GM19395 (cell line): ENCODE measurements at regions not wholly inside any gene's neighbourhood (a gene's known extent, or its start where the extent isn't known, plus 50 kb on each side); places are given as distances from the start of the nearest gene placed in this dataset.
"Not testable (repeated sequence)": the region's sequence is repeated elsewhere in the genome, so short reads cannot be mapped to it uniquely, and the experiment has no call there.

Experiments used
- ATAC-seq: cut with Tn5 transposase; IDR thresholded peaks from one replicate; pipeline ENCODE4 v1.9.1; 2021; ENCODE audit warnings: mild to moderate bottlenecking, moderate library complexity; ENCODE audit not compliant: unreplicated experiment

DNA sequence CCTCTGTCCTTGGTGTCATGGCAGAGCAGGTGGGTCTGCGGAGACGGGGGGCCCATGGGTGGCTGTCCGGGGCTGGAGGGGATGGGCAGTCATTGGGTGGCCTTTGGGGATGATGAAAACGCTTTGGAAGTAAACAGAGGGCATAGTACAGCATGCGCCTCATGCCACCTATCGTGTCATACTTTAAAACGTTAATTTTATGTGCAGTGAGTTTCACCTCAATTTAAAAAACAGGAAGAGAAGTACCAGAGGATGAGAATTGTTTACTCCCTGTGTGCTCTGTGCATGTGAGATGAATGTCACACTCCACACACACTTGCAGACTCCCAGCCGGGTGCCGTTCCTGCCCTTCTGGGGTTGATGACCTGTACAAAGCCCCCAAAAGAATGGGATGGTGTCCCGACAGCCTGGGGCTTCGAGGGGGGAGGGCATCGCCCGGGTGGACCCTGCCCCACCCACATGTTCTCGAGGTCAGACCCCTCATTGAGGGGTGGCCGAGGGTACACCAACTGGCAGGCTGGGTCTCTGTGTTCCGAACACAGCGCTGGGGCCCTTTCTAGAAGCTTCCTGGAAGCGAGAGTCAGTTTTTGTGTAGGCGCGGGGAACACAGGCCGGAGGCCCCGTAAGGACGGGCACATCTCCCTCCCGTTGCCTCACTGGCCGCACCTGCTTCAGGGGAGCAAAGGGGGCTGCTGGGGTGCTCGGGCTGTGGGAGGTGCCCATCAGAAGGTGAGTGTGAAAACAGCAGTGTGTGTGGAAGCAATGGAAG is 153.2 kb downstream of the LAT start:
- not testable (repeated sequence) for ATAC-seq

- ATAC-seq: not testable (repeated sequence)
These were observed 152.6 kb downstream of the LAT start for GRCh38 chr16:29137461-29137860.

DNA sequence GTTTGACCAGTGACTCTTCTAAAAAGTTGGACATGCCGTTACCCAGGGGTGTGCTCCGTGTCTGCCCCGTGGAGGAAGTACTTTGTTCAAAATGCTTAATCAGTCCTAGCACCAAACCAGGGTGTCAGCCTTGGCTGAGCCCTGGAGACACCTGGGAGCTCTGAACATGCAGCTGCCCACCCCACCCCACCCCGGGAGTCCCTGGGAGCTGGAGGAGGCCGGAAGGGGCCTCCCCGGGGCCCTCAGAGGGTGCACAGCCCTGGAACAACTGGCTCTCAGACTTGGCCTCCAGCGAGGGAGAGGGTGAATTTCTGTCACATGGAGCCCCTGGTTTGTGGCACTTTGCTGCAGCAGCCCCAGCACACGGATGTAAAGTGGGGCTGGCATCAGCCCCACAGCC is 152.1 kb downstream of the LAT start:
- ATAC-seq: not testable (repeated sequence)

DNA sequence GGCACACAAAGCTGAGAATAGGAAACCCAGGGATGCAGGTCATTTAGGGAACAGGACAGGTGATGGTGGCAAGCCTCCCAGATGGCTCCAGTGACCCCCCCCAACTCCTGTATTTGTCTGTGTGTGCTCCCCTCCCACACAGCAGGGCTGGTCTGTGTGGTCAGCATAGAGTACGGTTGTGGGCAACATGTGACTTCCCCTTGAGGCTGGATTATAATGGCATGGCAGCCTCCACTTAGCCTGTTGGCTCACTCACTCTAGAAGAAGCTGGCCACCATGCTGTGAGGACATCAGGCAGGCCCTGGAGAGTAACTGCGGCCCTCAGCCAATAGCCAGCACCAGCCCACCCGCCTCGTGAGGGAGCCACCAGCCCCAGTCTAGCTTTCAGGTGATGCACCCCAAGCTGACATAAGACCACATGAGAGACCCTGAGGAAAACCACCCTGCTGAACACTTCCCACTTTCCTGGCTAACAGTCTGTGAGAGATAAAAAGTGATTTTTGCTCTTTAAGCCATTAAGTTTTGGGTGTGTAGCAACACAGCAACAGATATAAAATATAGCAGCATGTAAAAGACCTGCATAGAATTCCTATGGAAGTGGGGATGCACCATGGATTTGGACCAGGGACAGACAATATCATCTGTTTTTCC is 151.3 kb downstream of the LAT start:
- ATAC-seq: not testable (repeated sequence)

GRCh38 chr16:29135098-29135497 is 150.2 kb downstream of the LAT start:
- ATAC-seq: not testable (repeated sequence)

GRCh38 chr16:29133681-29134430 is 149.0 kb downstream of the LAT start:
- not testable (repeated sequence) for ATAC-seq

- not testable (repeated sequence) for ATAC-seq
These were observed 148.0 kb downstream of the LAT start for GRCh38 chr16:29132869-29133268.

DNA sequence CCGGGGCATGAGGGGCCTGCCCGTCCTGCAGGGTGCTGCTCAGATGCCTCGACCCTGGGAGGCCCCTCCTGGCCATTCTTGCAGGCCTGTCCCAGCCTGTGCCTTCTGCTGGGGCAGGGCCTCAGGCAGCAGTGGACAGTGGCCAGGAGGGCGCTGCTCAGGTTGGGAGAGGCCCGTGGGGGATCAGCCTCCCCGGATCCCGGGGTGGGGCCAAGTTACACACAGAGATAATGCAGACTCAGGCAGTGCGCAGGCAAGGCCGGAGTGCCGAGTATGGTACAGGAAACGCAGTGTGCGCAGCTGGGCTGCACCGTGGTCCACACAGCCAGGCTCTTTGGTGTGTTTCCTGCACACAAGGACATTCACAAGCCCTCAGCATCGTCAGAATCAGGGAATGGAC is 147.6 kb downstream of the LAT start:
- ATAC-seq: not testable (repeated sequence)

GRCh38 chr16:29130901-29131851 is 146.3 kb downstream of the LAT start:
- ATAC-seq: not testable (repeated sequence)

DNA sequence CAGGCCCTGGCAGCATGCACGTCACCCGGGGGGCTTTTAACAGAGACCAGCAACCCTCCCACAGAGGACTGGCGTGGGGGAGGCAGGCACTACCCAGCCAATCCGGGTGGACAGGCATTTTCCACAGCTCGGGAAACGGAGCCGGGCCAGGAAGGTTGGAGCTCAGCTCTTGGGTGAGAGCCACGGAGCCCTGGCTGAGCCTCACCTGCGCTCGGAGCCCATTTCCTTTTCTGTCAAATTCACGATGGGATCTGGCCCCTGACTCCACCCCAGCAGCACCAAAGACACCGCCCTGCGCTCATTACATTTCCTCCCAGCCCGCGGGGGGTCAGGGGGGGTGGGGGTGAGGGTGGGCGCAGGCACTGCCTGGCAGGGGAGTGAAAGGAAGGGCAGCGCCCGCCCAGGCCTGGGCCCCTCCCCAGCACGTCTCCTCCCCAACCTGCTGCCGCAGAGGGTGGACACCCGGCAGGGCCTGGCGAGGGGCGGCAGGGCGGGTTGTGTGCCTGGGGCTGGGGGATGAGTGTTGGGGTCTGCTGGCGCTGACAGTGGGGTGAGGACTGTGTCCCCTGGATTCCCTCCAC is 145.4 kb downstream of the LAT start:
- ATAC-seq: not testable (repeated sequence)

GRCh38 chr16:29129458-29130038 is 144.7 kb downstream of the LAT start:
- ATAC-seq: not testable (repeated sequence)

DNA sequence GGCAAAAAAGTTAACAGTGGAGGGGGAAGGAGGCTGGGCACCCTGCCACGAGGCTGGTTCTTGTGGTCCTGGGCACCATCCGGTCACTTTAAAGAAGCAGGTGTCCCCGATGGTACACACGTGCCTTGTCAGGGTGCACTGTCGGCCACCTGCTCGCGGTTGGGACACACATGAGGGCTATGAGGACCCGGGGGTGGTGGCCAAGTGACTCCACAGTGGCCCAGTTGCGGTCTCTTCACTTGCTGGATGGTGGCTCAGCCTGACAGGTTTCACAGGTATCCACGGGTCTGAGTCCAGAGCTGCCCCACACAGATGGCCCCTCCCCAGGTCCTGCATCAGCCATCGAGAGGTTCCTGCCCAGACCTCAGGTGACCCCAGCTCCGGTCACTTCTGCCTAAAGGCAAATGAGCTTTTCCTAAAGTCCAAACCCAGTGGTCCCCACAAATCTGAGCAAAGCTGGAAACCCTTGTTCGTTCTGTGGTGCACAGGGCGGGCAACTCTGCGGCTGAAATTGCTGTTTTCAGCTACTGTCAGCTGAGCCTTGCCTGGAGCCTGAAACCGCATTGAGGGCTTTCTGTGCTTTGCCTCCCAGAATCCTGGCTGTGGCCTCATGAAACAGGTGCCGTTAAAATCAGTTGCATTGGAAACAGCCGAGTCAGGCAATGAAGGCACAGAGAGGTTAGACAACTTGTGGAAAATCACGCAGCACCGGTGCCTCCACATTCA is 144.0 kb downstream of the LAT start:
- not testable (repeated sequence) for ATAC-seq

DNA sequence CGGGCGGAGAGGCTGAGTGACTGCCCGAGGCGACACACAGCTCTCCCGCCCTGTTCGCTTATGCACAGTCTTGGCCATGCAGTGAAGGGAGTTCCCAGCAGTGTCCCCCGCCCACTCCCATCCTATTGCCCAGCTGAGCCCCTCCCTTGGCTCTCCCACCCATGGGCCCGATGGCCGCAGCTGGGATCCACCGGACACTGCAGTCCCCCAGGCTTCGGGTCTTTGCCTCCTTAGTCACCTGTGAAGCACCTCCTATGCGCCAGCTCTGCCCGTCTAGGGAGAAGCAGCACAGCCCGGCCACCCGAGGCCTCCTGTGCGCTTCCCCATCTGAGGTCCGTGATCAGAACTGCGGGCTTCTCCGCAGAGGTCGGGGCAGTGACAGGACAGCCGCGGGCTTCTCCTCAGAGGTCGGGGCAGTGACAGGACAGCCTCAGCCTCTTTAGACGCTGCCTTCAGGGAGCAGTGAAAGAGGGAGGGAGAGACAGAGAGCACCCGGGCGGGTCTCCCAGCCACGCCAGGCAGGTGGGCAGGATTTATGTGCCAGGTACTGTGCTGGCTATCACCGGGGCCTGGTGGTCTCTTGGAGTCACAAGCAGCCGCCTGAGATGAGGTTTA is 143.1 kb downstream of the LAT start:
- ATAC-seq: not testable (repeated sequence)

DNA sequence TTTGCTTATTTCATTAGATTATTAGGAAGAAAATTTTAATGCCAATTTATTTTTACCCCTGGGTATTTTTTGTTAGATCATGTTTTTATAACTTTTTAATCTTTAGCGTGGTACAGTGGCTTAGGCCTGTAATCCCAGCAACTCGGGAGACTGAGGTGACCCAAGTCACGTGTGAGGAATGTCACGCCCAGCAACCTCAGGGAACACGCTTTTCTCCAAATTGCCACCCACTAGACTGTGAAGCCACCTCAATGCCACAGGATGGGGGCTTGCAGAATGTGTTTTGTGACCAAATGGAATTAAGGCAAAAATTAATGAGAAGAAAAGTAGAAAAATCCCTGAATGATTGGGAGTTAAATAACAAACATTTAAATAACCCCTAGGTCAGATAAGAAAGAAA is 141.8 kb downstream of the LAT start:
- ATAC-seq: no peak

DNA sequence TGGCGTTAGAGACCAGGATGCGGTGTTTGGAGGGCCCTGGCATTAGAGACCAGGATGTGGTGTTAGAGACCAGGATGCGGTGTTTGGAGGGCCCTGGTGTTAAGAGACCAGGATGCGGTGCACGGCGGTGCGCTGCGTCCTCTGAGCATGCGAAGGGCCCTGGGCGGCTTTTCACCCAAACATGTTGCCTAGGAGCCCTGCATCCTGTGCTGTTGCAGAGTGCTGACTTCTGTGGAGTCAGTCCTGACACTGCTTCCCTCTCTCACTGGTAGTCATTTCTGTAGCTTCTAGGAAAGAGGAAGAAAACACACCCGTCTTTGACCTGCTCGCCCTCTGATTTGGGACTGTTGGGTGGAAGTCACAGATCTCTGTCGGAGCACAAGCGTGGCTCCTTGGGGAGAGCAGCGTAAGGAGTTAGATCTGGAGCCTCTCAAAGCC is 141.2 kb downstream of the LAT start:
- ATAC-seq: no peak

GRCh38 chr16:29124828-29125227 is 140.0 kb downstream of the LAT start:
- no peak for ATAC-seq

GRCh38 chr16:29124162-29124561 is 139.3 kb downstream of the LAT start:
- ATAC-seq: not testable (repeated sequence)

DNA sequence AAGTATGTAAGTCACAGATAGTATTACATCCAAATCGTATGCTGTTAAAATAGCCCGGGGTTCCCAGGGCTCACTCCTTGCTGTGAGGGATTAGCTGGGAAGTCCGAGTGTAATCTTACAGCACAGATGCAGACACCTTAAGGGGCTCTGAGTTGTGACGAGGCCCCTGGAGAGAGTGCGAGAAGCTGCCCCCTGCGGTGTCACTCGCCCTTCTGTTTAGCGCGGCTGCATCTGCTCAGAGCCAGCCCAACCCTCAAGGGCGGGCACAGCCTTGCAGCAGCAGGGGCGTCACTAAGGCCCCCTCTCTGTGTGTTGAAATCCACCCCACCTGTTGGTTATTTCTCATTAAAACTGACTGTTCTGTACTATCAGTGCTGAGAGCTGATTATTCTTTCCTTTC is 135.8 kb downstream of the LAT start:
- ATAC-seq: not testable (repeated sequence)
